Gastrocnemius medialis (tissue), 4 donors: ENCODE measurements at regions not wholly inside any gene's neighbourhood (a gene's known extent, or its start where the extent isn't known, plus 50 kb on each side); places are given as distances from the start of the nearest gene placed in this dataset.

Experiments
- CTCF ChIP-seq, 5 experiments: fragments of 450-650 bp in 3 of 5; fragments of 200-600 bp in 2 of 5; sonication (generic) in 2 of 5; IDR thresholded peaks in 4 of 5; conservative IDR thresholded peaks in 1 of 5; 1 replicate in 4 of 5; 2 replicates in 1 of 5; pipeline ENCODE4 v1.5.1; 2016 to 2019; ENCODE audit warnings: antibody characterized with exemption in 5 of 5, mild to moderate bottlenecking in 3 of 5, moderate library complexity in 3 of 5
- POLR2A ChIP-seq, 2 donors: fragments of 450-650 bp; IDR thresholded peaks; one replicate each; pipeline ENCODE4 v1.6.1; 2017; ENCODE audit warnings: antibody characterized with exemption in 2 of 2, mild to moderate bottlenecking in 2 of 2, moderate library complexity in 2 of 2

- TF ChIP-seq POLR2A (IDR thresholded peaks at IDR 0.05) (no peak), CTCF (IDR thresholded peaks at IDR 0.05 in 4 of 5, conservative IDR thresholded peaks at IDR 0.05 in 1 of 5) (no peak)
Observed at GRCh38 chr2:239832490-239833268, 192.5 kb downstream of the NDUFA10 start.
